Skin epidermis (tissue), 12 donors: ENCODE measurements at regions not wholly inside any gene's neighbourhood (a gene's known extent, or its start where the extent isn't known, plus 50 kb on each side); places are given as distances from the start of the nearest gene placed in this dataset.
"Not testable (repeated sequence)": the region's sequence is repeated elsewhere in the genome, so short reads cannot be mapped to it uniquely, and the experiment has no call there.

ENCODE experiments used
- H3K27ac ChIP-seq, 21 experiments: fragments of 200-600 bp; sonication (generic) in 11 of 21; one replicate each; pipeline ENCODE4 v1.5.0; 2020; ENCODE audit warnings: mild to moderate bottlenecking in 3 of 21, inconsistent platforms in 2 of 21, moderate library complexity in 2 of 21
- H3K4me3 ChIP-seq, 7 experiments: fragments of 200-600 bp; sonication (generic) in 2 of 7; one replicate each; pipeline ENCODE4 v1.5.0; 2020; ENCODE audit warnings: inconsistent platforms in 2 of 7, mild to moderate bottlenecking in 2 of 7, moderate library complexity in 1 of 7

DNA sequence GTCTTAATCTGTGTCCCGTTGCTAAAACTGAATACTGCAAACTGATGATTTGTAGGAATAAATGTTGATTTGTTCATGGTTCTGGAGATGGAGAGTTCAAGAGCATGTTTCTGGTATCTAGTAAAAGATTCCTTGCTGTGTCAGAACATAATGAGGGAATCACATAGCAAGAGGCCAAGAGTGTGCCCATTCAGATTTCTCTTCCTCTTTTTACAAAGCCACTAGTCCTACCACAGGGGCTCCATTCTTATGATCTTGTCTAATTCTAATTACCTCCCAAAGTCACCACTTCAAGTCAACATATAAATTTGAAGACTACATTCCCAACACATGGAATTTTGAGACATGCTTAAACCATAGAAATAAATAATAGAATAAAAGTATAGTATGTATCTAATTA lies 608.8 kb upstream of the EPHA5 start:
- Histone ChIP-seq H3K27ac (no peak overlapping the region), H3K4me3 (no peak overlapping the region)

DNA sequence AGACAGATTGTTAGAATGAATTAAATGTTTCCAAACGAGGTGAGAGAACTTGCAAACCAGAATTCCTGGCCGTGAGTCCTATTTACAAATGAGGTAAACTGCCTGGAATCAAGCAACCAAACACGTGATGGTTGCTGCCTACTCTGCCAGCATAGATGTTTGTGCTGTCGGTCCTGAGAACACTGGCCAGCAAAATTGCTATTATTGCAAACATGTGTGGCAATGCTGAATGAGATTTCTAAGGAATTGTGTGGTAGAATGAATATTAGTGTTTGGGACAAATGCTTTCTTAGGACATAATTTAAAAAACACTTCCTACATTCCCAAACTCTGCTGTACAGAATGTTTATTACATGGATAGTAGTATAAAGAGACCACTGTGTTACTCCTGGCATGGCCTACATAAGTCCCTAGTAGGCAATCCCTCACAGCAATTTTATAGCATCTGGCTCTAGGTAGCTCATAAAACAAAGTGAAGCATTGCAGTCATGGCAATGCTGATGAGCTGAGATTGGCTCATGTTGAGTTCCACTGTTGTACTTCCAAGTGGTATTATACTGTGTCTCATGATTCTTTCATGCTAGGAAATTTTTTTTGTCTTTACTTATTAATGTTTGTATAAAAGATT lies 605.2 kb upstream of the EPHA5 start:
- no peak overlapping the region for H3K27ac ChIP-seq
- H3K4me3 ChIP-seq = no peak overlapping the region

DNA sequence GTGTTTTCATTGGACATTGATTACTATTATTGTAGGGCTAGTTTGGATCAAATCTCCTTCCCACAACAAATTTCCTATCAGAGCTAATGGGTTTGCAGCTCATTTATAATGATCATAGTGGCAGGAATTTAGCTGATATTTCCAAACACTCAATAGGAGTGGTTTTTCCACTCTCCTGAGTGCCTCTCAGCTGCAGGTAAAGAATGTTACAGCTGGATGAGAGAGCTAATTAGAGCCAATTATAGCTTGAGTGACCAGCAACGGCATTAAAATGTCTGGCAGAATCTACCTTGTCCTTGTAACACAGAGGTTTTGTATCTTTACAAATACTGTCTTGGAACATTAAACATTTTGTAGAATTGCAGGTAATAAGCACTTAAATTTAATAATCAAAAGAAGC lies 602.8 kb upstream of the EPHA5 start:
- H3K27ac ChIP-seq = no peak overlapping the region
- H3K4me3 ChIP-seq = no peak overlapping the region

DNA sequence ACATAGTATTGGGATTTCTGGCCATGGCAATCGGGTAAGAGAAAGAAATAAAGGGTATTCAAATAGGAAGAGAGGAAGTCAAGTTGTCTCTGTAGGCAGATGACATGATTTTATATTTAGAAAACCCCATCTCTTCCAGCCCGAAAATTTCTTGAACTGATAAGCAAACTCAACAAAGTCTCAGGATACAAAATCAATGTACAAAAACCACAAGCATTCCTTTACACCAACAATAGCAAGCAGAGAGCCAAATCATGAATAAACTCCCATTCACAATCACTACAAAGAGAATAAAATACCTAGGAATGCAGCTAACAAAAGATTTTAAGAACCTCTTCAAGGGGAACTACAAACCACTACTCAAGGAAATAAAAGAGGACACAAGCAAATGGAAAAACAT lies 600.1 kb upstream of the EPHA5 start:
- H3K27ac ChIP-seq, H3K4me3 ChIP-seq: not testable (repeated sequence)

DNA sequence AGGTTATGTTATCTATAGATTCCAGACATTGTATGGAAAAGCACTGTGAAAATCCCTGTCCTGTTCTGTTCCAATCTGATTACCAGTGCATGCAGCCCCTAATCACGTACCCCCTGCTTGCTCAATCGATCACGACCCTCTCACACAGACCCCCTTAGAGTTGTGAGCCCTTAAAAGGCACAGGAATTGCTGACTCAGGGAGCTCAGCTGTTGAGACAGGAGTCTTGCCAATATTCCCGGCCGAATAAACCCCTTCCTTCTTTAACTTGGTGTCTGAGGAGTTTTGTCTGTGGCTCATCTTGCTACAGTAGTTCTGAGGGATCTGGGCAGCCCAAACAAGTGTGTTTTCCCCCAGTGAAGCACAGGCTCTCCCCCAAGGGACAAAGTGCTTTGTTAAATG lies 596.3 kb upstream of the EPHA5 start:
- not testable (repeated sequence) for H3K27ac ChIP-seq, H3K4me3 ChIP-seq

DNA sequence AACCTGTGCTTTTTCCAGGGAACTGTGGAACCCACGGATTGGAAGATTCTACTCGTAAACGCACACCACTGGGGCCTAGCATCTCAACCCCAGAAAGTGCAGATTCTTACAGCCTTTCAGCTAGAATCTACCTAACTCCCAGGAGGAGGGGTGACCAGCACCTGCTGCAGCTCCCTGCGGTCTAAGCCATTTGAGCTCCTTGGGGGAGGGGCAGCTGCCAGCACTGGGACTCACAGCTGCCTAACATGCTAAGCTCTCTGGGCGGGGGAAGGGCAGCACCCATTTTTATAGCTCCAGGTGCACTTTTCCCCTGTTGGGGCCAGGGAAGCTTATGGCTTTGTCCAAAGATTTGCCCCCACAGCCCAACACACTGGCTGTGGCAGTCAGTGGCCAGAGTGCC lies 595.7 kb upstream of the EPHA5 start:
- no peak overlapping the region for H3K27ac ChIP-seq
- H3K4me3 ChIP-seq = no peak overlapping the region

DNA sequence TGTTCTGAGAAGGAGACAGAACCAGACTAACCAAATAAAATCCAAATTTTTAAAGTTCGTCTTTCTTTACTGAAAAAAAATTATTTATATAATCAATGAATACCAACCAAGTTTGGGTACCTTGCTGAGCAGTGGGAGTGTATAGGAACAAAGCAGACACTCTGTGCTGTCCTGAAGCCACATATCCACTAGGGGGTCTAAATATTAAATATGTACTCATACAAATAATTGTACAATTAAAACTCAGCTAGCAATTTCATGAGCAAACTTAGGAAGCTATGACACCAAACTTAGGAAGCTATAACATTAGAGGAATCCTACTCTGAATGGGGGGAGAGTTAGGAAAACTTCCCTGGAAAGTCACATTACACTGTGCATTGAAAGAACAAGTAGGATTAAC lies 582.0 kb upstream of the EPHA5 start:
- Histone ChIP-seq H3K4me3 (no peak overlapping the region), H3K27ac (no peak overlapping the region)

DNA sequence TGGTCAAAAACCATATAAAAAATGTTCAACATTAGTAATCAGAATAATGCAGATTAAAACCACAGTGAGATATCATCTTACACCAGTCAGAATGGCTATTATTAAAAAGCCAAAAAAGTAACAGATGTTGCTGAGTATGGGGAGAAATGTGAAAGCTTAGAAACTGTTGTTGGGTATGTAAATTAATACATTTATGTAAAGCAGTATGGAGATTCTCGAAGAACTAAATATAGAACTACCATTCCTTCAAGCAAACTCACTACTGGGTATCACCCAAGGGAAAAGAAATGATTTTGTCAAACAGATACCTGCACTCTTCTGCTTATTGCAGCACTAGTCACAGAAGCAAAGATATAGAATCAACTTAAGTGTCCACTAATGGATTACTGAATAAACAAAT lies 576.4 kb upstream of the EPHA5 start:
- Histone ChIP-seq H3K4me3 (no peak overlapping the region), H3K27ac (no peak overlapping the region)

DNA sequence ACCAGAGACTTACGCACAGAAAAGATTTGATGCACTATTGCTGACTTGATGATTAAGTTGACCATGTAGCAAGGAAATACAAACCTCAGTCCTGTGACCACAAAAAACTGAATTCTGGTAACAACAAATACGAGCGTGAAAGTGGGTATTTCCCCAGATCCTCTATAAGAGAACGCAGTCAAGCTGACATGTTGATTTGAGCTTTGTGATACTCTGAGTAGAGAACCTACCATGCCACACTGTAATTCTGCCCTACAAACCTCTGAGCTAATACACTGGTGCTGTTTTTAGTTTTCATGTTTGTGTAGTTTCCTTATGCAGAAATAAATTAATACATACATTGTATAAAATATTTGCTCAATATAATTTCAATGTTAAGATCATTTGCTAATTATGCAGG lies 565.6 kb upstream of the EPHA5 start:
- H3K27ac ChIP-seq = no peak overlapping the region
- no peak overlapping the region for H3K4me3 ChIP-seq

DNA sequence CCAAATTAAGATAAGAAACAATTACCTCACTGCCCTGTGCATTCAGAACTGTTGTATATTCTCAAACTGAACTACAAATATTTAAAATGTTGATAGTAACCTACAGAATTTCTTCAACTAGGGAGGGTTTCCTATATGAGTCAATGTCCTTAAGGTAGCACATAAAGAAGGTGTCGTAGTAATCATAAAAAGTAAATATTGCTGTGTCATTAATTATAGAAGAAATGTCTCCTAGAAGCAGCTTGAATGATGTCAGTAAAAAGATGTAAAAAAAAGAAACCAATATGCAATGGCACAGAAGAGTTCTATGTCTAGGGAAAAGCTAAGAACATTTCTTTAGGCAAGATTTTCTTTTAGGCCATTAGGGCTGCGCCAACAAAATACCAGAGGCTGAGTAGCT lies 559.6 kb upstream of the EPHA5 start:
- Histone ChIP-seq H3K4me3 (no peak overlapping the region), H3K27ac (no peak overlapping the region)

DNA sequence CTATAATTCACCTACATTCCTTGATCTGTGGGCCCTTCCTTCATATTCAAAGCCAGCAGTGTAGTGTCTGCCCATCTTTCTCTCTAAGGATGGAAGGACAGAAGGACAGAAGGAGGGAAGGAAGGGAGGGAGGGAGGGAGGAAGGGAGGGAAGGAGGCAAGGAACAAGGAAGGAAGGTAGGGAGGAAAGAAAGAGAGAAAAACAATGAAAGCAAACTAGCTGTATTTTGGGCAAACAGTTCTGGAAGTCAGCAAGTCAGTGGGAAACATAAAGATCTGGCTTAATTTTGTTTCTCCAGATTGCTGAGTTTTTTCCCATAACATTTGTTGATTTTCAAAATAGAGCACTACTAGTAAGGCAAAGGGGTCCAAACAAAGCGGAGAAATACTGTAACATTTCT lies 555.2 kb upstream of the EPHA5 start:
- no peak overlapping the region for H3K27ac ChIP-seq
- H3K4me3 ChIP-seq = no peak overlapping the region

DNA sequence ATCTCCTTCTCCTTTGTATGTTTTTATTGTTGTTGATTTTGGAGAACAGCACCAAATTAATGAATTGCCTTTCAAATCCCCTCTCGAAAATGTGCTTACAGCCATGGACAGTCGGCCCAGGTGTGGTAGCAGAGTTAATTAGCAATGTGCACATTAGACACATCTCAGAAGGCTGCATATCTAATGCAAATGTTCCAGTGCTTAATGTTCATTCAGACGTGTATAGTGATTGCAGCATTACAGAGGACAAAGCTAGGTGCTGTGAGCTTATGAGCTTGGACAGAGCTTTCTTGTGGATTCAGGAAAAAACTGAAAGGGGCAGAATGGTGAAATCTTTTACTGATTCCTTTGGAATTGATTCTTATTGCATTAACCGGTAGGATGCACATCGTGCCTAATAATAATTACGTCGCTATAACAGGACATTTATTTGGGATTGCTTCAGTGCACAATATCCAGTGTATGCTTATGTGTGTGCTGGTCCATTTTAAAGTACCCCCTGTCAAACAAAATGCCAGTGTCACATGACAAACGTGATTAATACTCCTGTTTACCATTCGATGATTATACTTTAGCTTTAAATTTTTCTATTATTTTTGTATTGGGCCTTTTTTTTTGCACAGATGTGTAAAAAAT lies 552.9 kb upstream of the EPHA5 start:
- Histone ChIP-seq H3K27ac (no peak overlapping the region), H3K4me3 (no peak overlapping the region)

DNA sequence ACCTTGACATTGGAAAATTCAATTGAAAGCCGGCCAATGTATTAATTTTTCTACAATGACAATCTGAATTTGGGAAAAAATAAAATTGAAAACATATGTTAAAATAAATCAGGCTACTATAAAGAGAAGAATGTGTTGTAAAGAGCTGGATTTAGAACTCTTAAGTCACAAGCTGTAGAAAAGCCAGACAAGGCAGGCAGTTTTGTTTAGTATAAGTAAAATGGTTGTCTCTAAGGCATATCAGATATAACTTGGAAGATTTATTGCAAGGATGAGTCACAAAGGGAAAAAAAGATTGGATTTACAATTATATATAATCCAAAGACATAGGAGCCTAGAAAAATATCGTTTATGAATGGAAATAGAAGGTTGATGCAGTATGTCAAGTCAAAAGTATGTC lies 549.1 kb upstream of the EPHA5 start:
- Histone ChIP-seq H3K4me3 (no peak overlapping the region), H3K27ac (no peak overlapping the region)

DNA sequence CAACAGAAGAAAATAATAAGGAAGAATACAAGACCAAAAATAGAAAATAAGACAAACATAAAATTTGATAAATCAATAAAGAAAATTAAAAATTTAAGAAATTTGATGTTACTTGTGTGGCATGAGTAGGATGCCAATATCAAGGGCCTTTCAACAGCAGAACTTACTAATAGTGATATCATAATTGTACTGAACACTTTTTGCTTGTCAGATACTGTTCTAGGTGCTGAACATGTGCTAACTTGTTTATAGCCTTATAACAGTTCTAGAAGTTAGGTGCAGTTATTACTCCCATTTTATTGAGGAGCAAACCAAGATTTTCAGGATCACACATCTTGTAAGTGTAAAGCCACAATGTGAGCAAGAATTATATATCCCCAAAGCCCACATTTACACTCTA lies 546.0 kb upstream of the EPHA5 start:
- Histone ChIP-seq H3K4me3 (no peak overlapping the region), H3K27ac (no peak overlapping the region)

DNA sequence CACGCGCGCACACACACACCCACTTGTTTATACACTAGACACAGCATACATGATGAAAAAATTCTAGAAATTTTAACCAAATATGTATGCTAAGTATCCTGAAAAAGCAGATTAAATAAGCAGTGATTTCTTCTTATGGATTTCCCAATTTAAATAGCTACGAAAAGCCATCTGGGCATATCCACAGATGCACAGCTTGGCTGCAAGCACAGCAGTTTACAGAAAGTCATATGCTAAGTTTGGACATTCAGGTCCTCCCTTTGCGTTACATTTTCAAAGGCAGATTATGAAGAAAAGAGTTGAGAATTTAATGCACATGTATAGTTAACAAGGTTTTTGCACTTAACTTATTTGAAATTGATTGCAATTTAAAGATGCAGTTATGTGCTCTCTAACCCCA lies 542.2 kb upstream of the EPHA5 start:
- Histone ChIP-seq H3K27ac (no peak overlapping the region), H3K4me3 (no peak overlapping the region)

DNA sequence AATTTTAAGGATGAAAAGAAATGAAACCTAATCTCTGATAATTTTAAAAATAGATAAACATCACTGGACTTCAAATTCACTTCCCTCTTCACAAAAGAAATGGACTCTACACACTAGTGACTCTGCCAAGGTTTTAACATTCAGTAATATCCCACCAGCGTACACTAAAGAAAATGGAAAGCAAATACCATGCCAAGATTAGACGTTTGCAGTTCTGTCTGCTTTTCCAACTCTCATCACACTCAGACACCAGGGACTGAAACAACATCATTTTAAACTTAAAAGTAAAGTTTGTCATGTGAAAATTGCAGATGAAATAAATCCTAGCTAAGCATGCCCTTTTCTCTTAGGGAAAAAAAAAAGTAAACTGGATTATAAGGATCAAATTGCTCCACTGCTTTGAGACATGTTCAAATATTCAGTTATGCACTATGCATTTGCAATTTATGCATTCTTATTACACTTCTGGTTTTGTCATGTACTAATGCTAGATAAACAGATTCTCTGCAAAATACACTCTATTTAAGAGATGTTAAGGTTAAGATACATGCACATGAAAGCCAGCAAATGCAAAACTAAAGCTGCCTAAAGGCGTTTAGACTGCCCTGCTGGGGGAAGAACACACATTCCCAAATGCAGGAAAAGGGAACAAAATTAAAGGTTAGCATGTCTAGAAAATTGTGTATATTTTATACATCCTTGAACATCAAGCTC lies 534.4 kb upstream of the EPHA5 start:
- H3K4me3 ChIP-seq = no peak overlapping the region
- no peak overlapping the region for H3K27ac ChIP-seq

DNA sequence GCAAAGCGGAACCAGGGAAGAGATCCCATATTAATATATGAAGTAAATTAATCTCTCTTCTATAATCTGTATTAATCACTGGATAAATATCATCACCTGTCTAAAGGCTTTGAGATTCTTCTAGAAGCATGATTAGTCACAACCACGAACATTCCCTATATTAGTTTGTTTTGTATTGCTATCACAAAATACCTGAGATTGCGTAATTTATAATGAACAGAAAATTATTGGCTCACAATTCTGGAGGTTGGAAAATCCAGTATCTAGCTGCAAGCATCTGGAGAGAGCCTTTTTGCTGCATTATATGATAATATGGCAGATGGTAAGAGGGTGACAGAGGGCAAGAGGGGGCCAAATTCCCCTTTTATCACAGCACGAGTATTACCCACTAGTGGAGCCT lies 532.6 kb upstream of the EPHA5 start:
- no peak overlapping the region for H3K27ac ChIP-seq
- H3K4me3 ChIP-seq = no peak overlapping the region

DNA sequence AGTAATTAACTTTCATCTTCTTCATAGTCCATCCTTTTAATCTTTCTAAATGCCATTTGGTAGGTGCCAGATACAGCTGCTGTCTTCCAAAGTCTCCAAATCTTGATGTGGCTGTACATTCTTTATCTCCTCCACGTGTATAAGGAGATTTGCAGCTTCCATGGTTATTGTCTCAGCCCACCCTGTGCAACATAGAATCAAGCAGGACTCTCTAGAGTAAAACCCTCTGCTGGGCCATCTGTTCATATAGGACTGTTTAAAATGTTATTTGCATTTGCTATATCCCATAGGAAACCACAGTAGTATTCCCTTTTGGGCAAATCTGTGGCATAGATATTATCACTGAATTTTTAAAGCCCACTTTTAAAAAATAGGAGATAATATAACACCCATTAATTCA lies 527.2 kb upstream of the EPHA5 start:
- no peak overlapping the region for H3K4me3 ChIP-seq
- no peak overlapping the region for H3K27ac ChIP-seq

DNA sequence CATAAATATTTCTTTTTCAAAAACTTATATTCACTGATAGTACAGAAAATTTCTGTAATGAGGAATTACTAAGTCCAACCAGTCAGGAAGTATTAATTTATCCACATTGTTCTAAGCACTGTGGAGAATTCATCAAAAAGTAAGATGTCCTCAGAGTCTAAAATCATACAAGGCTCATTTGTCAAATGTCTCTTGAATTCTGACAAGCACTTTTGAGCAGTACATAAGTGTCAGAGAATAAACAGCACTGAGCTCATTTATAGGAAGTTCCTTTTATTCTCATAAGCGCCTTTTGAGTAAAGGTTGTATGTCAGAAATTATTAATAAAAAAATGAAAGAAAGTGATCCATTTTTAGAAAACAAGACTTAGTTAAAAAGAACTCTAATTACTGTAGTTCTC lies 523.2 kb upstream of the EPHA5 start:
- Histone ChIP-seq H3K4me3 (no peak overlapping the region), H3K27ac (no peak overlapping the region)

DNA sequence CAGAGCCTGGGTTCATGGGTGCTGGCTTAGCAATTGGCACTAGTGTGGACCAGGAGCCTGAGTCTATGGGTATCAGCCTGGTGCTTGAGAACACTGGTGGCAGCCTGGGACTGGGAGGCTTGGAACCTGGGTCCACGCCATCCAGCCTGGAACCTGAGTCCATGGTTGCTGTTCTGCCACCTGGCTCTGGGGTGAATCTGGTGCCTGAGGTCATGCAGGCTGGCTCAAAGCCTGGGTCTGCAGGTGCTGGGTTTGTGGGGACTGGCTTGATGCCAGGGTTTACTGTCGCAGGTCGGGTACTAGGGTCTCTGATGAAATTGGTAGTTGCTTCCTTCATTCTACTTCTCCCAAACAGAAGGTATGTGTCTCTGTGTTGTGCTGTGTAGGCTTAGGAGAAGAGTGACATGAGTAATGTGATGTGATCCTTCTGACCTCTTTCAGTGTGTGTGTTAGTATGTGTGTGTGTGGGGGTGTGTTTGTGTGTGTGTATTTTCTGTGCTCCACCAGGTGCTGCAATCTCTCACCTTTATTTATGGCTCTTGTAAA lies 517.0 kb upstream of the EPHA5 start:
- Histone ChIP-seq H3K27ac (no peak overlapping the region), H3K4me3 (no peak overlapping the region)

DNA sequence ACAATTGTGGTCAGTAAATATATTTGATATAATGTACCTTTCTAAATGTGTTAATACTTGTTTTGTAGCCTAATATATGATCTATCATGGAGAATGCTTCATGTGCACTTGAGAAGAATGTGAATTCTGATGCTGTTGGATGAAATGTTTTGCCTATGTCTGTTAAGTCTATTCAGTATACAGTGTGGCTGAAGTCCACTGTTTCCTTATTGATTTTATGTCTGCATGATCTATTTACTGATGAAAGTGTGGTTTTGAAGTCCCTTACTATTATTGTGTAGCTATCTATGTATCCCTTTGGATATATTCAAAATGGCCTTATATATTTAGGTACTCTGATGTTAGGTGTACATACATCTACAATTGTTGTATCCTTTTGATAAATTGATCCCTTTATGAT lies 515.8 kb upstream of the EPHA5 start:
- H3K4me3 ChIP-seq = no peak overlapping the region
- no peak overlapping the region for H3K27ac ChIP-seq
